K562 (cell line): ENCODE measurements at regions not wholly inside any gene's neighbourhood (a gene's known extent, or its start where the extent isn't known, plus 50 kb on each side); places are given as distances from the start of the nearest gene placed in this dataset.

Experiments used
- CBX3 ChIP-seq, 2 experiments: IDR thresholded peaks; 1 replicate in 1 of 2; 2 replicates in 1 of 2; pipeline ENCODE4 v1.6.1; 2012; ENCODE audit warnings: inconsistent platforms in 2 of 2, low read length in 2 of 2, borderline replicate concordance in 1 of 2, control low read depth in 1 of 2
- ELF2 ChIP-seq: fragments of 250-450 bp; sonication (Bioruptor Pico); IDR thresholded peaks from 2 replicates; pipeline ENCODE4 v1.5.0; 2021; ENCODE audit warnings: mild to moderate bottlenecking
- EZH2 ChIP-seq: IDR thresholded peaks from 2 replicates; pipeline ENCODE4 v1.6.1; 2012; ENCODE audit warnings: low read depth, mild to moderate bottlenecking, inconsistent platforms, low read length, borderline replicate concordance
- GABPB1 ChIP-seq: sonication (generic); formaldehyde crosslinking; IDR thresholded peaks from 2 replicates; pipeline ENCODE4 v1.8.0; 2022; ENCODE audit warnings: mild to moderate bottlenecking, missing genetic modification reagents
- MXI1 ChIP-seq: IDR thresholded peaks from 2 replicates; pipeline ENCODE4 v1.6.1; 2011; ENCODE audit warnings: low read depth, mild to moderate bottlenecking, improper control_type of control experiment, low read length
- MYNN ChIP-seq, 2 experiments: sonication (generic); formaldehyde crosslinking in 1 of 2; IDR thresholded peaks; 2 replicates each; pipeline versions ENCODE4 v1.5.0 to v1.6.1; 2016 to 2020; ENCODE audit warnings: antibody characterized with exemption in 1 of 2, missing genetic modification reagents in 1 of 2
- NCOA1 ChIP-seq: fragments of 450-650 bp; IDR thresholded peaks from 2 replicates; pipeline ENCODE4 v1.6.1; 2016; ENCODE audit warnings: low read depth
- NFIC ChIP-seq: fragments of 450-650 bp; IDR thresholded peaks from 2 replicates; pipeline ENCODE4 v1.6.1; 2017; ENCODE audit warnings: mild to moderate bottlenecking, inconsistent platforms
- RBM25 ChIP-seq: fragments of 200-400 bp; formaldehyde crosslinking; IDR thresholded peaks from 2 replicates; pipeline ENCODE4 v1.6.1; 2018; ENCODE audit warnings: low read length, low read depth, moderate library complexity; ENCODE audit not compliant: severe bottlenecking
- SETDB1 ChIP-seq: IDR thresholded peaks from one replicate; pipeline ENCODE4 v1.6.1; 2012; ENCODE audit warnings: low read length, control low read depth, inconsistent platforms
- SIN3B ChIP-seq: fragments of 450-650 bp; IDR thresholded peaks from 2 replicates; pipeline ENCODE4 v1.6.1; 2017; ENCODE audit warnings: low read depth, mild to moderate bottlenecking, moderate library complexity
- SMAD3 ChIP-seq: fragments of 450-650 bp; formaldehyde crosslinking; conservative IDR thresholded peaks from 2 replicates; pipeline ENCODE4 v1.4.0; 2020; ENCODE audit warnings: mild to moderate bottlenecking
- SPI1 ChIP-seq: IDR thresholded peaks from 2 replicates; pipeline ENCODE4 v1.6.1; 2011; ENCODE audit warnings: low read depth, low read length, control low read depth, borderline replicate concordance
- TAF1 ChIP-seq: IDR thresholded peaks from 2 replicates; pipeline ENCODE4 v1.6.1; 2011; ENCODE audit warnings: mild to moderate bottlenecking, low read length, moderate library complexity; ENCODE audit not compliant: insufficient read depth, control insufficient read depth, severe bottlenecking; ENCODE audit errors: extremely low read depth
- ZBTB7A ChIP-seq: IDR thresholded peaks from 2 replicates; pipeline ENCODE4 v1.6.1; 2011; ENCODE audit warnings: low read depth, mild to moderate bottlenecking, low read length, moderate library complexity, borderline replicate concordance; ENCODE audit not compliant: control insufficient read depth
- ZNF79 ChIP-seq: fragments of 250-450 bp; sonication (Bioruptor Pico); IDR thresholded peaks from 2 replicates; pipeline ENCODE4 v1.4.0; 2020; ENCODE audit warnings: low read depth, mild to moderate bottlenecking, moderate library complexity
- TF ChIP-seq, protein P1 (sequence below): fragments of 450-650 bp; formaldehyde crosslinking; IDR thresholded peaks from 2 replicates; pipeline ENCODE4 v1.4.0; 2020; ENCODE audit warnings: mild to moderate bottlenecking, mixed read lengths
- TF ChIP-seq, protein P2 (sequence below): fragments of 450-650 bp; IDR thresholded peaks from 2 replicates; pipeline ENCODE4 v1.6.1; 2016; ENCODE audit warnings: low read depth, mild to moderate bottlenecking, moderate library complexity
- TF ChIP-seq, protein P3 (sequence below): fragments of 200-400 bp; formaldehyde crosslinking; IDR thresholded peaks from 2 replicates; pipeline ENCODE4 v1.6.1; 2017; ENCODE audit warnings: mild to moderate bottlenecking, low read depth, low read length, moderate library complexity
- TF ChIP-seq, protein P4 (sequence below): fragments of 250-450 bp; sonication (Bioruptor Pico); IDR thresholded peaks from 2 replicates; pipeline ENCODE4 v1.4.0; 2020; ENCODE audit warnings: mild to moderate bottlenecking, moderate library complexity

DNA sequence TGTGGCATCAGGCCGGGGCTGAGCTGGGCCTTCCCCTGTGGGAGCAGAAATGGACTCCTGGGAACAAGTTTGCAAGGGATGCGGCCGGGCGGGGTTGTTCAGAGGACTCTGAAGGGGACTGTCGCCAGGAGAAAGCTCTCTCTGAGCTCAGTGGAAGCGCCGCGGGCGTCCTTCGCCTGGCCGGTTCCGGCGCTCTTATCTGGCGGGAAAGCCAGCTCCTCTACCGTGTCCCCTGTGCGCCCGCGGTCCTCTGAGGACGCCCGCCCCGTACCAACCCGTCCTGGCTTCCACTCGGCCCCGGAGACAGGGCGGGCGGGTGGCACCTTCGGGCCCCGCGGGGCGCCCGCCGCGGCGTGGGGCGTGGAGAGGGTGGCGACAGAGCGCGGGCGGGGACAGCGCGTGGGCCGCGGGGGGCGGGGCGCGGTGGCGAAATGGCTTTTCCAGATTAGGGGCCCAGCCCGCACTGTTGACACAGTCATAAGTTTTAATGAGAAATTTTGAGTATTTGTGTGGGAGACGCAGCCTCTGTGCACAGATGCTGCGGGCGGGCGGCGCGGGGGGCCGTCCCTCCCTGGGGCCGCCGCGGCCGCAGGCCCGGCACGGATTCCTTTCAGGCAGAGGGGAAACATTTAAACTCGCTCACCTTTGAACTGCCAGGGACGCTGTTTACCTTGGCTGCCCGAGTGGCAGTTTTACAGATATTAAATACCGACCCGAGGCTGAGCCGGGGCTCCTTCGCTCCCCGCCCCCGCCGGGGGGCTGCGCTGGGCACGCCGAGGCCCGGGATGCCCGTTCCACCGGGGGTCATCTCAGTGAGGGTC lies 70.2 kb downstream of the FOXD2 start (continued):
- TF ChIP-seq ZBTB7A (peak; percentile 24; the same call in 1 of the 2 replicates), MXI1 (no peak), GABPB1 (no peak), RBM25 (no peak), EZH2 (no peak), SMAD3 (CRISPR knock-in tag) (no peak), ZNF79 (no peak), SPI1 (no peak), ELF2 (no peak), CBX3 (IDR thresholded peaks at IDR 0.05; ENCODE audit: borderline replicate concordance in 1 of 2, low read length in 2 of 2) (no peak), SETDB1 (no peak), TAF1 (no peak), MYNN (IDR thresholded peaks at IDR 0.05) (no peak), MYNN (CRISPR knock-in tag; IDR thresholded peaks at IDR 0.05) (no peak), NFIC (no peak), NCOA1 (no peak), SIN3B (no peak)
- TF ChIP-seq, protein P1, sequence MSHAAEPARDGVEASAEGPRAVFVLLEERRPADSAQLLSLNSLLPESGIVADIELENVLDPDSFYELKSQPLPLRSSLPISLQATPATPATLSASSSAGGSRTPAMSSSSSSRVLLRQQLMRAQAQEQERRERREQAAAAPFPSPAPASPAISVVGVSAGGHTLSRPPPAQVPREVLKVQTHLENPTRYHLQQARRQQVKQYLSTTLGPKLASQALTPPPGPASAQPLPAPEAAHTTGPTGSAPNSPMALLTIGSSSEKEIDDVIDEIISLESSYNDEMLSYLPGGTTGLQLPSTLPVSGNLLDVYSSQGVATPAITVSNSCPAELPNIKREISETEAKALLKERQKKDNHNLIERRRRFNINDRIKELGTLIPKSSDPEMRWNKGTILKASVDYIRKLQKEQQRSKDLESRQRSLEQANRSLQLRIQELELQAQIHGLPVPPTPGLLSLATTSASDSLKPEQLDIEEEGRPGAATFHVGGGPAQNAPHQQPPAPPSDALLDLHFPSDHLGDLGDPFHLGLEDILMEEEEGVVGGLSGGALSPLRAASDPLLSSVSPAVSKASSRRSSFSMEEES (CRISPR knock-in tag) = no peak
- TF ChIP-seq, protein P2, sequence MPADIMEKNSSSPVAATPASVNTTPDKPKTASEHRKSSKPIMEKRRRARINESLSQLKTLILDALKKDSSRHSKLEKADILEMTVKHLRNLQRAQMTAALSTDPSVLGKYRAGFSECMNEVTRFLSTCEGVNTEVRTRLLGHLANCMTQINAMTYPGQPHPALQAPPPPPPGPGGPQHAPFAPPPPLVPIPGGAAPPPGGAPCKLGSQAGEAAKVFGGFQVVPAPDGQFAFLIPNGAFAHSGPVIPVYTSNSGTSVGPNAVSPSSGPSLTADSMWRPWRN = peak; percentile 66; the same call in 1 of the 2 replicates
- TF ChIP-seq, protein P3, sequence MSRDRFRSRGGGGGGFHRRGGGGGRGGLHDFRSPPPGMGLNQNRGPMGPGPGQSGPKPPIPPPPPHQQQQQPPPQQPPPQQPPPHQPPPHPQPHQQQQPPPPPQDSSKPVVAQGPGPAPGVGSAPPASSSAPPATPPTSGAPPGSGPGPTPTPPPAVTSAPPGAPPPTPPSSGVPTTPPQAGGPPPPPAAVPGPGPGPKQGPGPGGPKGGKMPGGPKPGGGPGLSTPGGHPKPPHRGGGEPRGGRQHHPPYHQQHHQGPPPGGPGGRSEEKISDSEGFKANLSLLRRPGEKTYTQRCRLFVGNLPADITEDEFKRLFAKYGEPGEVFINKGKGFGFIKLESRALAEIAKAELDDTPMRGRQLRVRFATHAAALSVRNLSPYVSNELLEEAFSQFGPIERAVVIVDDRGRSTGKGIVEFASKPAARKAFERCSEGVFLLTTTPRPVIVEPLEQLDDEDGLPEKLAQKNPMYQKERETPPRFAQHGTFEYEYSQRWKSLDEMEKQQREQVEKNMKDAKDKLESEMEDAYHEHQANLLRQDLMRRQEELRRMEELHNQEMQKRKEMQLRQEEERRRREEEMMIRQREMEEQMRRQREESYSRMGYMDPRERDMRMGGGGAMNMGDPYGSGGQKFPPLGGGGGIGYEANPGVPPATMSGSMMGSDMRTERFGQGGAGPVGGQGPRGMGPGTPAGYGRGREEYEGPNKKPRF = no peak
- TF ChIP-seq, protein P4, sequence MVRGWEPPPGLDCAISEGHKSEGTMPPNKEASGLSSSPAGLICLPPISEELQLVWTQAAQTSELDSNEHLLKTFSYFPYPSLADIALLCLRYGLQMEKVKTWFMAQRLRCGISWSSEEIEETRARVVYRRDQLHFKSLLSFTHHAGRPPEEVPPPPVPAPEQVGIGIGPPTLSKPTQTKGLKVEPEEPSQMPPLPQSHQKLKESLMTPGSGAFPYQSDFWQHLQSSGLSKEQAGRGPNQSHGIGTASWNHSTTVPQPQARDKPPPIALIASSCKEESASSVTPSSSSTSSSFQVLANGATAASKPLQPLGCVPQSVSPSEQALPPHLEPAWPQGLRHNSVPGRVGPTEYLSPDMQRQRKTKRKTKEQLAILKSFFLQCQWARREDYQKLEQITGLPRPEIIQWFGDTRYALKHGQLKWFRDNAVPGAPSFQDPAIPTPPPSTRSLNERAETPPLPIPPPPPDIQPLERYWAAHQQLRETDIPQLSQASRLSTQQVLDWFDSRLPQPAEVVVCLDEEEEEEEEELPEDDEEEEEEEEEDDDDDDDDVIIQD (CRISPR knock-in tag) = no peak
